LHCN-M2 (cell line): ENCODE measurements at regions not wholly inside any gene's neighbourhood (a gene's known extent, or its start where the extent isn't known, plus 50 kb on each side); places are given as distances from the start of the nearest gene placed in this dataset.
"Not testable (repeated sequence)": the region's sequence is repeated elsewhere in the genome, so short reads cannot be mapped to it uniquely, and the experiment has no call there.

Experiments used
- DNase-seq: peaks from one replicate; pipeline ENCODE4 v3.0.0-alpha.2; 2012; ENCODE audit warnings: low read depth

DNA sequence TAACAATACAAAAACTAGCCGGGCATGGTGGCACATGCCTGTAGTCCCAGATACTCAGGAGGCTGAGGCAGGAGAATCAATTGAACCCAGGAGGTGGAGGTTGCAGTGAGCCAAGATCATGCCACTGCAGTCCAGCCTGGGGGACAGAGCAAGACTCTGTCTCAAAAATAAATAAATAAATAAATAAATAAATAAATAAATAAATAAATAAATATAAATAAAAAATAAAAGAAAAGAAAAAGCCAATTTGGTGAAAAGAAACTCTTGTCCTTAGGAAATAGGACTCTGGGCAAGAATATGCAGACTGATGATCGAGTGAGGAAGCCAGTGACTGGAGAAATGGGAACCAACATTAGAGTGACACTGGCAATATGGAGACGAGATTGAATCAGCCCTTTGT is 171.9 kb upstream of the DCC start:
- not testable (repeated sequence) for DNase-seq

DNA sequence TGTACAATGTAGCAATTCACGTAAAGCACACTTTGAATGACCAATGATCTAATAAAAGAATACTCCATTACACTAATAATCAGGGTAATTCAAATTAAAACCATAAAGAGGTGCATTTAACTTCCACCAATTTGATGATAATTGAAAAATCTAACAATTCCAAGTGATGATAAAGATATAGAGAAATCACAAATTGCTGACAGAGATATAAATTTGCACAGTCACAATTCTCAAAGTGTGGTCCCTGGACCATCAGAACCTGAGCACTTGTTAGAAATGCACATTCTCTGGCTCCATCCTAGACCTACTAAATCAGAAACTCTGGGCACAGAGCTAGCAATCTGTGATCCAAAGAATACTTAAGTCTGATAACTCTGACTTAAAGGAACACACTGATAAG is 165.8 kb upstream of the DCC start:
- no peak for DNase-seq

GRCh38 chr18:52175406-52175805 is 164.6 kb upstream of the DCC start:
- DNase-seq = no peak

GRCh38 chr18:52183107-52183506 is 156.9 kb upstream of the DCC start:
- no peak for DNase-seq

- no peak for DNase-seq
Observed at GRCh38 chr18:52190195-52190594, 149.8 kb upstream of the DCC start.

GRCh38 chr18:52190631-52191030 is 149.4 kb upstream of the DCC start:
- DNase-seq = no peak

- no peak for DNase-seq
Observed at GRCh38 chr18:52200406-52200805, 139.6 kb upstream of the DCC start.

- no peak for DNase-seq
Observed at GRCh38 chr18:52200921-52201663, 138.9 kb upstream of the DCC start.

GRCh38 chr18:52208646-52209045 is 131.4 kb upstream of the DCC start:
- no peak for DNase-seq

DNA sequence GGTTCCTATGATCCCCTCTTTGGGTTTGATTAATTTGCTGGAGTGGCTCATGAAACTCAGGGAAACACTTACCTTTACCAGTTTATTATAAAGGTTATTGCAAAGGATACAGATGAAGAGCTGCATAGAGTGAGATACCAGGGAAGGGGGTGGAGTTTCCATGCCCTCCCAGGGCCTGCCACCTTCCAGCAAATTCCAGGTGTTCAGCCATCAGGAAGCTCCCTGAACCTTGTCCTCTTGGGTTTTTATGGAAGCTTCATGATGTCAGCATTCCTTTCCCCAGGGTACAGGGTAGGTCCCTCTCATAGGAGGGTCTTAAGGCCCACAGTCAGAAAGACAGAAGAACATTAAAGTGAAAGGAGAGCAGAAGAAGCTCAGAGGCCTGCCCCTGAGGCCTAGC is 123.9 kb upstream of the DCC start:
- DNase-seq = no peak

- no peak for DNase-seq
Observed at GRCh38 chr18:52216666-52217065, 123.3 kb upstream of the DCC start.

- DNase-seq = no peak
Observed at GRCh38 chr18:52219102-52219501, 120.9 kb upstream of the DCC start.

DNA sequence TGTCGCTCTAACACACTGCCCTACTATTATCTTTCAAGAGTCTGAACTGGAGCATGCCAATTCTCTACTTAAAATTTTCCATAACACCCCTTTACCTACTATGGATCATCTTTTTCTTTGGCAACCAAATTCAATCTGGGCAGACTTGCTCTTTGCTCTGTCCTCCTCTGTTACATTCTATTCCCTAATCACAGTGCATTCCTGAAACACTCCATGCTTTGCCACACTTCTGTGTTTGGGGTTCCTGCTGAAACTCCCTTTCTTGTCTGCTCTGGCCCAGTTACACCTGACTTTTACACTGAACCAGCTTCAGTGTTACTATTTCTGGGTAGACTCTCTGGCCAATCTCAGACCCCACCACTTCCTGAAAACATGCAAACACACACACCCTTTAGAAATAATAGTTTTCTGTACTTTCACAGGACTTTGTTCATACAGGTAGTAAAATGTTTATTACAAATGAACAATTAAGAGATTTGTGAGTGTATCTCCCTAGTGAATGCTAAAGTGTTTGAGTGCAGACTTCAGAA is 119.9 kb upstream of the DCC start:
- no peak for DNase-seq

DNA sequence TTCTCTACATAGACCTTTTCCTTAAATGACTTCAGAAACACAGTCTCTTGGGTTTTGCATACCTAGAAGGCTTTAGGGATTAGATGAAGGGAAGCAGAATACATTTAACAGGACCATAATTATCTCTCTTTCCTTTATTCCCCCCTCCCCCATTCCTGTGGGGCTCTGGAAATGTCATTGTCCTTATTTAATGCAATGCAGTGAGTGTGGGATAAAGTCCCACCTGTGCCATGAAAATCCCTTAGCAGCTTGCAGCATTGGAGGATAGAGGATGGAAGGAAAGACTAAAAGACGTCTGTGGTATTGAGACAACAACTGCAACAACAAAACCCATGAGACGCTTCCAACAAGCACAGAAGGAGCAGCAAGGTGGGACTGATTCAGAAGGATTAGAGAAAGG is 117.8 kb upstream of the DCC start:
- DNase-seq = no peak

GRCh38 chr18:52227536-52227935 is 112.5 kb upstream of the DCC start:
- no peak for DNase-seq

DNA sequence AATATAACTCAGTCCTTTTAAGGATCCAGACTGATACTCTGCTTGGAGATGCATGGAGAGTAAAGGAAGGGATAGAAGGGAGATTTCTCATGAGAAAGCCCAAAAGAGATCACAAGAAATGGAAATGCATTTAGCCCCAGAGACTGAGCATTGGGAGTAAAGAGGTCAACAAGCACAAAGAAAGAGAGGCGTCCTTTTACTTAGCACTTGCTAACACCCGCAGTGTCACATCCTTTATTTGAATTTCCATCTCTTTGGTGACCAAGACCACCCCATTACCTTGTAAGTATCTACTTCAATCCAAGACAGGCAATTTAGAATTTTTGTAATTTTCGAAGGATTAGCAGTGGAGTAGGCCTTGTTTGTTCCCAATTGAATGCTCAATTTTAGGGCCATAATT is 111.8 kb upstream of the DCC start:
- no peak for DNase-seq

DNA sequence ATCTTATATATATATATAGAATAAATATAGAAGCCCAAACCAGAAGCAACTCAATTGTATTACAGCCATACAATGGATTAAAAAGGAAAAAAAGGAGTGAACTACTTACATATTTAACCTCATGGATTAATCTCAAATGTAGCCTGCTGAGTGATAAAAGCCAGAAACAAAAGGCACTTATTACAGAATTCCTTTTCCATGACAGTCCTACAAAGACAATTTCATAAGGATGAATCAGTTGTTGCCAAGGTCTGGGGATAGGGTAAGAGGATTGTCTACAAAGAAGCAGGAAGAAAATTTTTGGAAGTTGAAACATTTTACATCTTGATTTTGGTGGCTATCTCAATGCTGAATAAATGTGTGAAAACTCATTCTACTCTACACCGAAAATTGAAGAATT is 103.9 kb upstream of the DCC start:
- DNase-seq = no peak

GRCh38 chr18:52237551-52237950 is 102.4 kb upstream of the DCC start:
- DNase-seq = no peak

DNA sequence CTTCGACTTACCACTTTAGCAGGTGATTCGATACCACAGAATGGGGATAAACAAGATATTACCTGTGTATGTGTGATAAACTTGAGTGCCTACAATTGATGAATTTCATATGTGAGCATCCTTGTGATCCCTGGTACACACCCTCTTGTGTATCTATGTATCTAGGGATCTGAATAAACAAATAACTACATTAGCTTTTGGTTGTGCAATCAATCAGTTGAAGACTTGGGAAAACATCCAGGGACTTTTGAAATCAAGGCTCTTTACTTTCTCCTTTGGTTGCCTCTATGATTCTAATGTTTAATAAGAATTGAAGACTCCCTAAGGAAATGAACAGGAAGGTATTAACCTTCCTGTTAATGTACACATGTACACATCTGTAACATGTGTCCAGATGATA is 97.3 kb upstream of the DCC start:
- no peak for DNase-seq

- DNase-seq = no peak
Observed at GRCh38 chr18:52244658-52245057, 95.3 kb upstream of the DCC start.

DNA sequence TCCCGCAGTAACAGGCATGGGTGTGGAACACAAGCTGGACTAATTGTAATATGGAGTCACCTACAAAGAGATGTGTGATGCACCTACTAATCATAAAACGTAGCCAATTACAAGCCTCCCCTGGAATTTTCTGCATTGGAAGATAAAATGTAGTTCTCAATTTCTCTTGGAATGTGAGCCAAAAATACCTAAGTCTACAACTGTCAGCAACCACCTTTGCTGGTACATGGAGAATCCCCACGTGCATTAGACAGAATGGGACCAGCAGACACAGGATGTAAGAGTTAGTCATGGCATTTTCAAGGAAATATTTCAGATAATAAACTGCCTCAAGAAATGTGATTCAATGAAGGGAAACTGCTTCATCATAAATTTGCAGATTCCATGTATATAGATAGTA is 85.6 kb upstream of the DCC start:
- DNase-seq = no peak

DNA sequence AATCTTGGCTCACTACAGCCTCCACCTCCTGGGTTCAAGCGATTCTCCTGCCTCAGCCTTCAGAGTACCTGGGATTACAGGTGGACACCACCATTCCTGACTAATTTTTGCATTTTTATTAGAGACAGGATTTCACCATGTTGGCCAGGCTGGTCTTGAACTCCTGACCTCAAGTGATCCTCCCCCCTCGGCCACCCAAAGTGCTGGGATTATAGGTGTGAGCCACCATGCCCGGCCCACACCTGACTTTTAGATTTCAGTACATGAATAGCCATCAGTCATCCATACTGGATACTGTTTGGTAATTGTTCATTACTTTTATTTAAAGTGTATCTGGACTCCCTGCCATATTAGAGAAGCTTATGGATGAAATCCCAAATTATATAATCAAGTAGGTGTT is 82.6 kb upstream of the DCC start:
- DNase-seq = not testable (repeated sequence)

- DNase-seq = no peak
Observed at GRCh38 chr18:52275817-52276216, 64.2 kb upstream of the DCC start.

- DNase-seq = no peak
Observed at GRCh38 chr18:52277785-52278184, 62.2 kb upstream of the DCC start.
